ENCODE measurements at regions not wholly inside any gene's neighbourhood (a gene's known extent, or its start where the extent isn't known, plus 50 kb on each side); places are given as distances from the start of the nearest gene placed in this dataset.

DNA sequence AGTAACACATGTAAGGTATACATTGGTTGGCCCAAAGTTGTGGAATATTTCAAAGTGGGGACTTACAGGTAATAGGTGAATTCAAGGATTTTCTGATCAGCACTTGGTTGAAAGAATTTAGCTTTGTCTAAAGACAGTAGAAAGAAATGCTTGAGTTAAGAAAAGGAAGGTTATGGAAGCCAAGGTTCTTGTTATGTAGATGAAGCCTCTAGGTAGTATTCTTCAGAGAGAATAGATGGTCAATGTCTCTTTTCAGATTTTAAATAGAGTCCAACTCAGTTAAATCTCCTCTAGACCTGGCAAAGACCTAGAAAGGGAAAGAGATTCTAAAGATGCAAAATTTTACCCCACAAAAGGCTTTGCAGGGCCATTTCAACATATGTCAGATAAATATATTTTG, 157.4 kb downstream of the ANKRD30B start:
- DNase-seq (ENCODE audit: low spot score) = no peak

DNA sequence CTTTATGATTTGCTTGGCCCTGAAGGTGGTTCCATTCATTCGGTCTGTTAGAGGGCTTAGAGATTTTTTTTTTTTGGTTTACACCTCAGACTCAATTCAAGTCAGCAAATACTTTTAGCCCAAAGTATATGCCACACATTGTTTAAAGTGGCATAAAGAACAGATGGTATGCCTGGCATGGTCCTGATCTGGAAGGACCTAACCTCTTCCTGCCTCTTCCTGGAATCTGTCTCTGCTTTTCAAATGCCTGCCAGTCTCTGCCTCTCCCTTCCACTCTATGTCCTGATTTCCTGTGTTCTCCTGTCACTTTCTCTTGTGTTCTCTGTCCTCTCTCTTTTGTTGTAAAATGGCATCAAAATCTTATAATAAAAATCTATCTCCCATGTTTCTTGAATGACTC, 158.0 kb downstream of the ANKRD30B start:
- DNase-seq (ENCODE audit: low spot score) = no peak

DNA sequence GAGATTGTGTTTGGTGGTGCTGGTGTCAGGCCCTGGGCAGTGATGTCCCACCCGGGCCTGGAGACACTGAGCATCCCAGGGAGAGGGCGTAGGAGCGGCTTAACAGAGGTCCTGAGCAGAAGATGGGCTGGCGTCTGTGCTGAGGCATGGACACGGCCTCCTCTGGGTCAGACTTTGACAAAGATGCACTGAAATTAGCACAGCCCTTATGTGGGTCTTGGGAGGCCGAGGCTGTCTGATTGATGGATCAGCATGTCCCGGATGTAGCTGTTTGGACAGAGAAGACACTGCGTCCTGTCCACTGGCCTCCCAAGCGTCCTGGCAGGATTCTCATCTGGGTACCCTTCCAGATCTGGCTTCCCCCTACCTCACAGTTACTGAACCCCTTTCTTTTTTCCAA, 159.4 kb downstream of the ANKRD30B start:
- DNase-seq (ENCODE audit: low spot score) = no peak

DNA sequence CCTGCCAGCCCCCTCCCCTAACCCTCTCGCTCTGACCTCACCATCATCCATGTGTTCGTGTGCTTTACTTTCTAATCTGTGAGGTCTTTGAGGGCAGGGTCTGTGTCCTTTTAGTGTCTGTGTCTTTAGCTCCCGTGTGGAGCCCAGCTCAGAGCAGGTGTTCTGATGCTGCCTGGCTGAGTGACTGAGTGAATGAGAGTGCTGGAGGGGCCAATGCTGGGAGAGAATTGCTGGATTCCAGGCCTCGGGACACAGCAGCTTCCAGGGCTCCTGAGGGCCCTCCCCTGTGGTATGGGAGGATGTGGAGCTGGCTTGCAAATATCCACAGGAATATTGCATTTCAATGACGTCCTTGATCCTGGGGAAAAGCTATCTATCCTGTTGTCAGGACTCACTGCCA, 160.6 kb downstream of the ANKRD30B start:
- DNase-seq (ENCODE audit: low spot score) = no peak

DNA sequence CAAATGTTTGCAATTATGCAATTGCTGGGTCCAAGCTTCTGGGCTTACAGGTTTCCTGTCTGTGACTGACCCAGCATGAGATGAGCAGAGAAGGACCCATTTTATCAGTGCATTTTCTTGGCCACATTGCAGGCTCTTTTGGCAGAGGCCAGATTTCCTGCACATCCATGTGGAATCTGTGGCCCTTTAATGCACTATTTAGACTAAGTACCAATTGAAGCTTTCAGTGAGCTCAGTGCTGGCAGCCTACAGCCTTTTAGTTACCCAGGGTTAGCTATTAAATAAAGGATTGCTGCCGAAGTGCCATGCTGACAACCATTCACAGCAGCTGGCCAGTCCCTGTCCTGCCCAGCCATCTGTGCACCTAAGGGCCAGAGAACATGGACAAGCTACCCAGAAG, 165.0 kb downstream of the ANKRD30B start:
- peak; percentile 9 for DNase-seq (ENCODE audit: low spot score)

DNA sequence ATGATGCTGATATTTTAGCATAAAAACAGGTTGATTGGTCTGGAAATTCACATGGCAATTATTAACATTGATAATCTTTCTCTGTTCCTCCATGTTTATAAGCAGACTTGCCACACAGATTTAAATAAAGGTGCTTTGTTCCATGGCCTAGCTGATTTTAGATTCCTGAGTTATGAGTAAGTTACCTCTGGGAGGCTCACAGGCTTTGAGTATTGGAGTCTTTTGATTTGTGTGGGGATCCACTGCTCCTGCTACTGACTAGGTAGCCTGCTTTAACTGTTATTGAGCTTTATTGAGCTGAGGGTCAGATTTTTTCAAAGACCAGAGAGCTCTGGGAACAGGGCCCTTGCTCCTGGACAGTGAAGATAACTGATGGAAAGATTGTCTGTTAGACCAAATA, 166.1 kb downstream of the ANKRD30B start:
- DNase-seq (ENCODE audit: low spot score) = no peak

DNA sequence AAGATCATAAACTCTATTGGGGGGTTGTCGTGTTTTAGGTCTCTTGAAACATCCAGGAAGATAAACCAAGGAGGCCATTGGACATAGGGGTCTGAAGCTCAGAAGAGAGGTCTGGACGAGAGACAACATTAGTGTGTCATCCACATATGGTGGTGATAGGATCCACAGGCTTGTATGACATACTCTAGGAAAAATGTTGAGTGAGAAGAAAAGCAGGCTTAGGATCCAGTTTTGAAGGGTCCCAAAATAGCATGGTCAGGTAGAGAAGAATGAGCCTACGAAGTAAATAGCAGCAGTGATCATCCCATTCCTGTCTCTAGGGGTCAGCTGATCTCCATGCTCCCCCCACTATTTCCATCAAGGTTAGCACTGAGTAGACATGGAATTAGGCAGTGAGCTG, 166.8 kb downstream of the ANKRD30B start:
- peak; percentile 40 for DNase-seq (ENCODE audit: low spot score)

DNA sequence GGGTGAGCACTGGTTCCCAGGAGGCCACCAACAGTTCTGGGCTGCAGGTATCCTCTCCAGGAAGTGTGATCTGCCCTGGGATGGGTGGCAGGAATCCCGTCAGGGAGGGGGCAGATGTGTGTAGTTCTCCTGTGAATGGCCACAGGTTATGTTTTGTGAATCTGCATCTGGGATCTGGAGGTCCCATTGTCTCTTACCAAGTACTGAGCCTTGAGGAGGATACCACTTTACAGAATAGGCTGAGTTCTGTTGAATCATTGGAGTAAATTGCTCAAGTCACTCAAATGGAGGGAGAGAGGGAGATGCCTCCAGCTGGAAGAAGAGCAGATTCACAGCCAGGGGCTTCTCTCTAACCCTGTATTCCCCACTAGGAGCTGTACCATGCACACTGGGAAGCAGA, 168.2 kb downstream of the ANKRD30B start:
- no peak for DNase-seq (ENCODE audit: low spot score)

DNA sequence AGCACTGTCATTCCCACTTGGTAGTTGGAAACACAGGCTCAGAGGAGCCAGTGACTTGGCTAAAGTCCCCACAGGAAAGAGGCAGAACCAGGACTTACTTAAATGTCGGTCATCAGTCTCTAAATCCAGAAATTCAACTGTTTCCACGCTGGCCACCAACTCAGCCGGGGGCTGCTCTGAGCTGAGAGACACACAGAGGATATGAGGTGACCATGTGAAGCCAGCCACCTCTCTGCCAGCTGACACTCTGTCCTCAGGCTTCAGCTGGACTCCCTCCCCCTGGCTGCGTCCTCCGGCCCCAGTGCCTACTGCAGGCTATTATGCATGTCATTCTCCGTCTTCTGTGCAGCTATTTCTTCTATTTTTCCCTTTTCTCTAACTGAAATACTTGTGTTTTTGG, 168.9 kb downstream of the ANKRD30B start:
- no peak for DNase-seq (ENCODE audit: low spot score)

DNA sequence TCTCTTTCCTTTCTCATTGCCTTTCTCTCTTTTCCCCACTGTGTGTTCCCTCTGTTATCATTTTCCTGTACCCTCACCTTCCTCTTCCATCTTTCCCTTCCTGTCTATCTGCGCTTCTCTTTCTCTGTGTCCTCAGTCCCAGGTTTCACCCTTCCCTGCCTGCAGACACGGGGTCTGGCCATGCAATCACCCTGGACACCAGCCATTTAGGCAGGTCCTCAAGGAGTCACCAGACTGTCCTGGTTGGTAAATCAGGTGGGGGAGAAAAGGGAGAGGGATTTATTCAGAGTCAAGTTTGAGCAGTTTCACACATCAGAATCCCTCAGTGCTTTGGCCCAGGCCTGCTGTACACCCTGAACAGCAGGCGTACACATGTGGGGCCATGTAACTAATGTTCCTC, 169.3 kb downstream of the ANKRD30B start:
- DNase-seq (ENCODE audit: low spot score) = no peak

DNA sequence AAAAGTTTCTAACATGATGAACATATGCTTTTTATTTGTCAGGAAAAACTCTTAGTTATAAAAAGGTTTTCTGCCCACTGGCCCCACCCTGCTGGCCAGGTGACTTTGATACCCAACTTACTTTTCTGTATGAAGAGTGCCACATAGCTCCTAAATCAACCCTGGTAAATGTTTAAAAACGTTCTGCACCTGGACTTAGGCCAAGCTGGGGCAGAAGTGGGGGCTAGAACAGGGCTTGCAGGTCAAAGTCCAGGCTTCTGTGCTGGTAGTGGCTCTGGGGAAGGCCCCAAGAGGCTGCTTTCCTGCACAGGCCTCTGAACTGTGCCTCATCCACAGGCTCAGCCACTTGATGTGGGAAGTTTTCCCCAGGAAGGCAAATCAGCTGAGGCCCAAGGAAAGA, 171.7 kb downstream of the ANKRD30B start:
- DNase-seq (ENCODE audit: low spot score) = no peak

DNA sequence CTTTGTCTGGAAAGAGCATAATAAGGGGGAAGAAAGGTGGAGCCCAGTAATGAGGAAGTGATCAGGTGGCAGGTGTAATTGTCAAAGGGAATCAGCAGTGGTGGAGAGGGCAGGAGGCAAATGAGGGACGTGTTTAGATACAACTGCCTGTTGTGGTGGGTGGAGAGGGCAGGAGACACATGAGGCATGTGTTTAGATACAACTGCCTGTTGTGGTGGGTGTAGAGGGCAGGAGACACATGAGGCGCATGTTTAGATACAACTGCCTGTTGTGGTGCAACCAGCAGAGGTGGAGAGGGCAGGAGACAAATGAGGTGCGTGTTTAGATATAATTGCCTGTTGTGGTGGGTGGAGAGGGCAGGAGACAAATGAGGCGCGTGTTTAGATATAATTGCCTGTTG, 173.1 kb downstream of the ANKRD30B start:
- no peak for DNase-seq (ENCODE audit: low spot score)

DNA sequence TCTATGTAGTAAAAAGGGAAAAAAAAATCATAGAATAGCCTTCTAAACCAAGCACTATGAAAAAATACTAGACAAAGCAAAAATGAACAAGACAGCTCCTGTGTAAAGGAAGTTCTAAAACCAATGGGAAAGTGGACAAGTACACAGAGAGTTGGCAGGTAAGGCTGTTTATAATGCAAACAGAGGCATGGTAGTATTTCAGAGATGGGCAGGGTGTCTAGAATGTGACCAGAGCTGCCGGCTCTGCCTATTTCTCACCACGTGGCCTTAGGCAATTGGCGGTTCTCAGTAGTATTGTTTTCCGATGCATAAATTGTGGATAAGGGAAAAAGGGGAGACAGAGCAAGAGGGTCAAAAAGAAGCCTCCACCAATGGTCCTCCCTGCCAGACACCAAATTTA, 173.6 kb downstream of the ANKRD30B start:
- no peak for DNase-seq (ENCODE audit: low spot score)

DNA sequence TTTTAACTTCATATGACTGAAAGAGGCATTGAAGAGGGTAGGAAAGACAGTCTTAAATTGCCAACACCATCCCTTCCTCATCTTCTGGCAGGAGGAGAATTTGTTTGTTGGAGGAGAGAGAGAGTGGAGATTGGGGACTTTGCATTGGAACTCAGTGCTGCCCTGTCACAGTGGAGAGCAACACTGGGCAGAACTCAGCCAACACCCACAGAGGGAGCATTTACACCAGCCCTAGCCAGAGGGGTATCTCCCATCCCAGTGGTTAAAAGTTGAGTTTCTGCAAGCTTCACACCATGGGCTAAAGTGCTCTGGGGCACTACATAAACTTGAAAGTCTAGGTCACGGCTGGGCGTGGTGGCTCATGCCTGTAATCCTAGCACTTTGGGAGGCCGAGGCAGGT, 174.1 kb downstream of the ANKRD30B start:
- DNase-seq (ENCODE audit: low spot score) = no peak

DNA sequence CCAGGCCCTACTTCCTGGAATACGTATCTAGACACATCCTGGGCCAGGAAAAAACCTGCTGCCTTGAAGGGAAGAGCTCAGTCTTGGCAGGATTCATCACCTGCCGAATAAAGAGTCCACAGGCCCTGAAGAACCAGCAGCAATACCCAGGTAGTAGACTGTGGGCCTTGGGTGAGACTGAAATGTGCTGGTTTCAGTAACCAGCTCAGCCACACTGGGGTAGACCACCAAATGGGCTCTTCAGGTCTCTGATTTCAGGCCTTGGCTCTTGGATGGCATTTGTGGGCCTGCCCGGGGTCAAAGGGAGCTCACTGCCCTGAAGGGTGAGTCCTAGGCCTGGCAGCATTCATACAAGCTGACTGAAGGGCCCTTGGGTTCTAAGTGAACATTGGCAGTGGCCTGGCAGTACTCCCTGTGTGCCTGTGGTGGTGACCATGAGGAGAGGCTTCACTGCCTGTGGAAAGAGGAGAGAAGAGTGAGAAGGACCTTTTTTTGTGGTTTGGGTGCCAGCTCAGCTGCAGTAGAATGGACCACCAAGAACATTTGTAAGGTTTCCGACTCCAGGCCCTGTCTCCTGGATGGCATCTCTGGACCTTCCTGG, 175.1 kb downstream of the ANKRD30B start:
- DNase-seq (ENCODE audit: low spot score) = no peak

DNA sequence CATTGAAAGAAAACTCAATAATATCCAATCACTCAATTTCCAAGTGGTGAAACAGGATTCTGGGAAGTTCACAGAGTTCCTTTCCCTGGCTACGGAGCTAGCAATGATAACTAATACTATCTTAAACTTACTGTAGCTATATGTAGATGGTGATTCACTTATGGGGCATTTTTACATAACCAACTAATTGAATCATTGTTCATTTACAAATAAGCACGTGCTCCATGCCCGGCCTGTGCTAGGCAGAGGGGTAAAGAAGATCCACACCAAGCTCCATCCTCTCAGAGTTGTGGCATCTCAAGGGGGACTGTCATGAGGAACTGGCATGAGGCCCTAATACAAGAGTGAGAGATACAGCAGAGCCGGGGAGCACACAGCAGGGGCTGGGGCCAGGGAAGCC, 176.3 kb downstream of the ANKRD30B start:
- no peak for DNase-seq (ENCODE audit: low spot score)

DNA sequence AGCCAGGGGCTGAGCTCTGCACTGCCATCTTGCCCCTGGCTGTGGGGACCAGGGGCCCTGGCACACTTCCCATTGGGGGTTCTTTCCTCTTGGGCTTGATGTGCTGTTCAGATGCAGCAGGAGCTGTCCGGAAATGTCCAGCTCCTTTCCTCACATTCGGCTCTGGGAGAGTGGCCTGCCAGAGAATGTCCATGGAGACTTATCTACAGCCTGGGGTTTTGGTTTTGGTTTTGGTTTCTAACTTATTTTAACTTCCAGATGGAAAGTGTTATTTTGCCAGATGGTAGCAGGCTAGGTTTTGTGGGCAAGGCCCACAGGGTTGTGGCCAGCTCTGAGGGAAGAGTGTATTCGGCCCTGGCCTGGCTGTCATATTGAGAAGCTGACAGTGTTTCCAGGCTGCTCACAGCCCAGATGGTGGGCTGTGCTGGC, 177.3 kb downstream of the ANKRD30B start:
- DNase-seq (ENCODE audit: low spot score) = peak; percentile 71

DNA sequence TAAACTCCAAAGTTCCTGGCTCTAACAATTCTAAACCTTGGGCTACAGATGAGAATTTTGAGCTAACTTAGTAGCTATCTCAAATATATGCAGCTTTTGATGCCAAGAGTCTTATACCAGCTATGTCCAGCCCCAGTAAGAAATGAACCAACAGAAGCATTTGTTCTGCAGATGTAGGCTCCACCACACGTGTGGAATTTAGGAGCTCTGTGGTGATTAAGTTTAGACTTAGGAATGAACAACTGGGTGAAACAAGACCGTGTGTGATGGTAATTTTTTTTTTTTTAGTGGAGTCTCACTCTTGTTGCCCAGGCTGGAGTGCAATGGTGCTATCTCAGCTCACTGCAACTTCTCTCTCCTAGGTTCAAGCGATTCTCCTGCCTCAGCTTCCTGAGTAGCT, 179.7 kb downstream of the ANKRD30B start:
- peak; percentile 11 for DNase-seq (ENCODE audit: low spot score)

DNA sequence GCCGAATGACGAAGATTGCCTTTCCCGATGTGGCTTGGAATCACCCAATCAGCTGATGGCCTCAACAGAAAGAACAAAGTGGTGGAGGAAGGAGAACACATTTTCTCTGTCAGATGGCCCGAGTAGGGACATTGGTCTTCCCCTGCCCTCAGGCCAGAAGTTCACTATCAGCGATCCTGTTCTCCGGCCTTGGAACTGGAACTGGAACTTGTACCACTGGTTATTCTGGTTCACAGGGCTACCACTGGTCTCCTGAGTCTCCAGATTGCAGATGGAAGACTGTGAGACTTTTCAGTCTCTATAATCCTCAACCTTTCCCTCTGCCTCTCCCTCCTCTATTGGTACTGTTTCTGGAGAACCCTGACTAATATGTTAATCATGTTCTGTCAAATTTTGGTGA, 180.4 kb downstream of the ANKRD30B start:
- DNase-seq (ENCODE audit: low spot score) = no peak

DNA sequence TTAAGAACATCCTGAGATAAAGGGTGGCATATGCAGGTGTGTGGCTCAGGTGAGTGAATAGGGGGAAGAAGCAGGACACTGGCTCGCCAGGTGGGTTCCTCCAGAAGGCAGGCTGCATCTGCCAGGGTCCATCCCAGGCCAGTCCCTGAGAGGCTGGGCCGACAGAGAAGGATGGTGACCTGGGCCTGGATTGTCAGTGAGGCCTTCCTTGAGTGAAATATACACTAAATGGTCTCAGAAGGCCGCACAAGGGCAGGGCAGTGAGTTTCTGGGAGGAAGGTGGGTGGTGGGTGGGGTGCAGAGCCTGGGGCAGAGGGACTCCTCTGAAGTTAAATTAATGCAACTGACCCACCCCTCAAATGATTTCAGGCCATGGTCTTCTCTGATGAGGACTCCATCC, 182.1 kb downstream of the ANKRD30B start:
- DNase-seq (ENCODE audit: low spot score) = no peak

DNA sequence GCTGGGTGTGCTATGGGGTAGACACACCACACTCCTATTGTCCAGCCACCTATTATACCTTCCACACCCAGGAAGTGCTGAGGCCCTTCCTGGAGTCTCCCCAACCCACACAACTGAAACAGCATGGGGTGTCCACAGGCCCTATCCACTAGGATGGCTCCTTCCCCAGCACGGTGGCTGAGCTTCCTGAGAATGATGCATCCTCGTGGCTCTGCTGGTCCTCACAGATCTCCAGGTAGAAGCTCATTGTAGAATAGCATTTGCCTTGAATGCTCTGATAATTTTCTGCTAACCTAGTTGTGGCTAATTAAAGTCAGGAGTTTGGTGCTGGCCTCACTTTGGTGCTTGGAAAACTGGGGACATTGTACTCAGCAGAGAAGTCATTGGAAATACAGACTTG, 182.6 kb downstream of the ANKRD30B start:
- DNase-seq (ENCODE audit: low spot score) = no peak

DNA sequence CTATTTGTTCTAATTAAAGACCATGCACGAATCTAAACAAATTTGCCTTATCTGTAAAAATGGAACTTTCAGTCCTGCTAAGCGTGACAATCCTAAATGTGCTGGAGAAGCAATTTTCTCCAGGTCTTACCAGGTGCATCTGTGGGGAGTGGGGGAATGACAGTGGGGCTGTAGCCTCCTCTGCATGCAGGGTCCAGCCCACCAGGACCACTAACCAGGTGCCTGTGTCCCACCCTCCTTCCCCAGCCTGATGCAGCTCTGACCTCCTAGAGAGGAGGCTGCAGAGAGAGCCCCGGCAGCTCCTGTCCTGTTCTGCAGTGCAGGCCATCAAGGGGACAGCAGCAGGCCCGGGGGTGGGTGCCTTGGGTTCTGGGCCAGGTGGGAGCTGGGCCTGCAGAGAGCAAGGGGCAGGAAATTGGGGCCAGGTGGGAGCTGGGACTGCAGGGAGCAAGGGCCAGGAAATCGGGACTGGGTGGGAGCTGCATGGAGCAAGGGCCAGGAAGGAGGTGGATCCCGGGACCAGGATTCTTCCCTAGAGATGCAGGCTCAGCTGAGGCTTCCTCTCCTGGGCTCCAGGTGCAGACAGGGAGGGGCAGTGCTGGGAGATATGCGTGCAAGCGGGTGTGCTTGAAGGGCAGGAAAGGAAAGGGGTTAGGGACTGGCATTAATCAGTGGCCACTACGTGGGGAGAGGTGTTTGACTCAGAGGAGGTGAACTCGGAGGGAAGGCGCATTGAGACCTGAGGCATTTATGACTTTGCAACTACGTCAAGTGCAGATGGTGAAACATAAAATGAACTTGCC, 185.3 kb downstream of the ANKRD30B start:
- DNase-seq (ENCODE audit: low spot score) = no peak

DNA sequence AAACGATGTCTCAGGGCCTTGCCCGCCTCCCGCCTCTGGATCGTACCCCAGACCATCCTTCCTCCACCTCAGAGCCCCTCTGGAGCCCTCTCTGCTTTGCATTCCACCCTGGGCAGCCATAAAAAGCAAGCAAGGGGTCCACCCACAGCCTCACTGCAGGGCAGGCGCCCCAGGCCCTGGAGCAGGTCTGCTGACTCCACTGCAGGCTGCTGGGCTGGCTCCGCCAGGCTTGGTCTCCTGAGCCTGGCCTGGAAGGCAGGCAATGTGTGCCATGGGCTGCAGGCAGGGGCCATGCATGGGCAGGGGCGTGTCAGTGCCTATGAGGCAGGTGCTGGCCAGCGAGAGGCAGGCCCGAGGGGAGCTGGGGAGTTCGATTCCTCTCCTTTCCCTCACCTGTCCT, 186.0 kb downstream of the ANKRD30B start:
- no peak for DNase-seq (ENCODE audit: low spot score)

DNA sequence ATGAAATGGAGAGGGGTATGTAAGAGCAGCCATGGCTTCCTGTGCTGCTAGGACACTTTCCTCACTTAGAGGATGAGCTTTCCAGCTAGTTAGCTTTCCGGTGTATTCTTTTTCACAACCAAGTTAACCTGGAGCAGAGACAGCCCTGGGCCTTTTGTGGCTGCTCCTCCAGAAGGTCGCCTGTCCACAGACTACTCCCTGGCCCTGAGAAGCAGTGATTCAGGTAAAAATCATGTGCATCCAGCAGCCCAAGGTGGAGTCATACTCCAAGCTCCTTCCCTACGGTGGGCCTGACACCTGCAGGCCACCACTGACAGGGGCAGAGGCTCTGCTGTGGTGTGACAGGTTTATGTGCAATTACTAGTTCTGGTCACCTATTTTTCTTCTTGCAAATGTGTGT, 187.2 kb downstream of the ANKRD30B start:
- DNase-seq (ENCODE audit: low spot score) = no peak
